ENCODE measurements at regions not wholly inside any gene's neighbourhood (a gene's known extent, or its start where the extent isn't known, plus 50 kb on each side); places are given as distances from the start of the nearest gene placed in this dataset.

GRCh38 chr5:99187611-99188010, 258.8 kb upstream of the CHD1 start (continued):
- TF ChIP-seq CREB1 (IDR thresholded peaks at IDR 0.05) (no peak), SIRT6 (IDR thresholded peaks at IDR 0.05; ENCODE audit: low read length) (no peak), BCL11A (IDR thresholded peaks at IDR 0.05; ENCODE audit: low read depth in 2 of 2, low read length in 2 of 2) (no peak), BACH1 (IDR thresholded peaks at IDR 0.05; ENCODE audit: low read length) (no peak), SUZ12 (IDR thresholded peaks at IDR 0.05; ENCODE audit: low read length) (no peak), CHD2 (IDR thresholded peaks at IDR 0.05; ENCODE audit: low read length) (no peak), SAP30 (IDR thresholded peaks at IDR 0.05; ENCODE audit: insufficient read depth, insufficient replicate concordance, low read length) (no peak), SIX5 (IDR thresholded peaks at IDR 0.05; ENCODE audit: low read depth, low read length) (no peak), JUN (IDR thresholded peaks at IDR 0.05; ENCODE audit: low read depth, low read length) (no peak), NRF1 (IDR thresholded peaks at IDR 0.05; ENCODE audit: low read depth, low read length) (no peak), HDAC6 (IDR thresholded peaks at IDR 0.05; ENCODE audit: low read depth, low read length) (no peak), NANOG (IDR thresholded peaks at IDR 0.05; ENCODE audit: insufficient read depth, low read depth, low read length, poor library complexity, severe bottlenecking) (no peak), CEBPB (IDR thresholded peaks at IDR 0.05; ENCODE audit: low read depth, low read length) (no peak), SIN3A (conservative IDR thresholded peaks at IDR 0.05 in 1 of 2, IDR thresholded peaks at IDR 0.05 in 1 of 2; ENCODE audit: low read depth in 1 of 2, low read length in 2 of 2) (no peak), RBBP5 (IDR thresholded peaks at IDR 0.05; ENCODE audit: borderline replicate concordance, low read depth, low read length) (no peak), RNF2 (IDR thresholded peaks at IDR 0.05; ENCODE audit: borderline replicate concordance, low read depth, low read length, missing control alignments, poor library complexity, severe bottlenecking) (no peak), POLR2AphosphoS5 (IDR thresholded peaks at IDR 0.05; ENCODE audit: low read depth, low read length) (no peak), TAF1 (IDR thresholded peaks at IDR 0.05; ENCODE audit: low read depth, low read length) (no peak)

All from H1 (cell line).